GM12878 (cell line): ENCODE measurements at regions not wholly inside any gene's neighbourhood (a gene's known extent, or its start where the extent isn't known, plus 50 kb on each side); places are given as distances from the start of the nearest gene placed in this dataset.

Experiments used
- CTCF ChIP-seq, 3 experiments: IDR thresholded peaks in 2 of 3; conservative IDR thresholded peaks in 1 of 3; 2 replicates each; pipeline ENCODE4 v1.5.1; 2011; ENCODE audit warnings: low read depth in 3 of 3, low read length in 3 of 3, mild to moderate bottlenecking in 3 of 3, control low read depth in 2 of 3, moderate library complexity in 2 of 3, inconsistent platforms in 1 of 3, mixed read lengths in 1 of 3; ENCODE audit not compliant: control insufficient read depth in 2 of 3, insufficient read depth in 1 of 3; ENCODE audit errors: extremely low read depth in 1 of 3
- LARP7 ChIP-seq: fragments of 450-650 bp; IDR thresholded peaks from 2 replicates; pipeline ENCODE4 v1.6.1; 2017; ENCODE audit warnings: mild to moderate bottlenecking
- POLR2AphosphoS5 ChIP-seq: IDR thresholded peaks from 2 replicates; pipeline ENCODE4 v1.6.1; 2011; ENCODE audit warnings: mild to moderate bottlenecking, low read length, inconsistent platforms
- RCOR1 ChIP-seq: conservative IDR thresholded peaks from 2 replicates; pipeline ENCODE4 v1.6.1; 2012; ENCODE audit warnings: low read depth, low read length, improper control_type of control experiment
- RFX5 ChIP-seq: IDR thresholded peaks from 2 replicates; pipeline ENCODE4 v1.6.1; 2011; ENCODE audit warnings: low read depth, low read length, improper control_type of control experiment
- STAT1 ChIP-seq: fragments of 450-650 bp; conservative IDR thresholded peaks from 2 replicates; pipeline ENCODE4 v1.6.1; 2014; ENCODE audit warnings: antibody characterized with exemption, mild to moderate bottlenecking
- TAF1 ChIP-seq: IDR thresholded peaks from 2 replicates; pipeline ENCODE4 v1.6.1; 2011; ENCODE audit warnings: mild to moderate bottlenecking, low read depth, low read length, borderline replicate concordance
- ZNF24 ChIP-seq: fragments of 450-650 bp; IDR thresholded peaks from 2 replicates; pipeline ENCODE4 v1.6.1; 2017; ENCODE audit warnings: antibody characterized with exemption, mild to moderate bottlenecking
- TF ChIP-seq, protein P1 (sequence below): fragments of 450-650 bp; IDR thresholded peaks from 2 replicates; pipeline ENCODE4 v1.6.1; 2016; ENCODE audit warnings: mild to moderate bottlenecking, moderate library complexity, borderline replicate concordance
- TF ChIP-seq, protein P2 (sequence below): IDR thresholded peaks from 2 replicates; pipeline ENCODE4 v1.6.1; 2012; ENCODE audit warnings: low read depth, low read length, improper control_type of control experiment

DNA sequence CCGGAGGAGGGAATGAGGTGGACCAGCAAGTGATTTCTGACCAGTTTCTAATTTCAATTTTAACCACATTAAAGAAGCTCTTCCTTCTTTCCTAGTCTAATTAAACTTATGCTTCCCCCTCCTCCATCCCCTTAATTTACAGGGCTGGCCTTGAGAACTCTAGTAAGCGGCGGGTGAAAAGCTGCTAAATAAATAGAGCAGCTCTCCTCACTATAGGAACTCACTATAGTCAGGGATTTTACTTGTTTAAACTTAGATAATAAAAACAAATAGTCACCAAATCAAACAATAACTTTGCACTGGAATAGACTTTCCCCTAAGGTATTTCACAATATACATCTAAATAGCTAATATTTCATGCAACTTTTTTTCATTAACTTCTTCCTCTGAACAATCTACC lies 1838.2 kb upstream of the PRR20A start:
- TF ChIP-seq, protein P1, sequence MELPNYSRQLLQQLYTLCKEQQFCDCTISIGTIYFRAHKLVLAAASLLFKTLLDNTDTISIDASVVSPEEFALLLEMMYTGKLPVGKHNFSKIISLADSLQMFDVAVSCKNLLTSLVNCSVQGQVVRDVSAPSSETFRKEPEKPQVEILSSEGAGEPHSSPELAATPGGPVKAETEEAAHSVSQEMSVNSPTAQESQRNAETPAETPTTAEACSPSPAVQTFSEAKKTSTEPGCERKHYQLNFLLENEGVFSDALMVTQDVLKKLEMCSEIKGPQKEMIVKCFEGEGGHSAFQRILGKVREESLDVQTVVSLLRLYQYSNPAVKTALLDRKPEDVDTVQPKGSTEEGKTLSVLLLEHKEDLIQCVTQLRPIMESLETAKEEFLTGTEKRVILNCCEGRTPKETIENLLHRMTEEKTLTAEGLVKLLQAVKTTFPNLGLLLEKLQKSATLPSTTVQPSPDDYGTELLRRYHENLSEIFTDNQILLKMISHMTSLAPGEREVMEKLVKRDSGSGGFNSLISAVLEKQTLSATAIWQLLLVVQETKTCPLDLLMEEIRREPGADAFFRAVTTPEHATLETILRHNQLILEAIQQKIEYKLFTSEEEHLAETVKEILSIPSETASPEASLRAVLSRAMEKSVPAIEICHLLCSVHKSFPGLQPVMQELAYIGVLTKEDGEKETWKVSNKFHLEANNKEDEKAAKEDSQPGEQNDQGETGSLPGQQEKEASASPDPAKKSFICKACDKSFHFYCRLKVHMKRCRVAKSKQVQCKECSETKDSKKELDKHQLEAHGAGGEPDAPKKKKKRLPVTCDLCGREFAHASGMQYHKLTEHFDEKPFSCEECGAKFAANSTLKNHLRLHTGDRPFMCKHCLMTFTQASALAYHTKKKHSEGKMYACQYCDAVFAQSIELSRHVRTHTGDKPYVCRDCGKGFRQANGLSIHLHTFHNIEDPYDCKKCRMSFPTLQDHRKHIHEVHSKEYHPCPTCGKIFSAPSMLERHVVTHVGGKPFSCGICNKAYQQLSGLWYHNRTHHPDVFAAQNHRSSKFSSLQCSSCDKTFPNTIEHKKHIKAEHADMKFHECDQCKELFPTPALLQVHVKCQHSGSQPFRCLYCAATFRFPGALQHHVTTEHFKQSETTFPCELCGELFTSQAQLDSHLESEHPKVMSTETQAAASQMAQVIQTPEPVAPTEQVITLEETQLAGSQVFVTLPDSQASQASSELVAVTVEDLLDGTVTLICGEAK, result no peak
- no peak for TF ChIP-seq TAF1
- no peak for TF ChIP-seq CTCF (IDR thresholded peaks at IDR 0.05 in 2 of 3, conservative IDR thresholded peaks at IDR 0.05 in 1 of 3; ENCODE audit: control insufficient read depth in 2 of 3, extremely low read depth in 1 of 3, insufficient read depth in 1 of 3, low read depth in 3 of 3, low read length in 3 of 3)
- TF ChIP-seq RFX5, result no peak
- TF ChIP-seq ZNF24, result no peak
- no peak for TF ChIP-seq RCOR1
- no peak for TF ChIP-seq STAT1
- no peak for TF ChIP-seq LARP7
- TF ChIP-seq, protein P2, sequence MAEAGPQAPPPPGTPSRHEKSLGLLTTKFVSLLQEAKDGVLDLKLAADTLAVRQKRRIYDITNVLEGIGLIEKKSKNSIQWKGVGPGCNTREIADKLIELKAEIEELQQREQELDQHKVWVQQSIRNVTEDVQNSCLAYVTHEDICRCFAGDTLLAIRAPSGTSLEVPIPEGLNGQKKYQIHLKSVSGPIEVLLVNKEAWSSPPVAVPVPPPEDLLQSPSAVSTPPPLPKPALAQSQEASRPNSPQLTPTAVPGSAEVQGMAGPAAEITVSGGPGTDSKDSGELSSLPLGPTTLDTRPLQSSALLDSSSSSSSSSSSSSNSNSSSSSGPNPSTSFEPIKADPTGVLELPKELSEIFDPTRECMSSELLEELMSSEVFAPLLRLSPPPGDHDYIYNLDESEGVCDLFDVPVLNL, result no peak
- TF ChIP-seq POLR2AphosphoS5, result no peak
